Fibroblast of lung (primary cell): ENCODE measurements at regions not wholly inside any gene's neighbourhood (a gene's known extent, or its start where the extent isn't known, plus 50 kb on each side); places are given as distances from the start of the nearest gene placed in this dataset.
A peak's percentile ranks its signal among the peaks of the same experiment; 100 is the strongest.

Experiments
- EZH2 ChIP-seq: IDR thresholded peaks from 2 replicates; pipeline ENCODE4 v1.5.1; 2012; ENCODE audit warnings: low read length, control low read depth, mild to moderate bottlenecking; ENCODE audit errors: missing control alignments
- TF ChIP-seq, protein P1 (sequence below), 2 donors: IDR thresholded peaks in 1 of 2; conservative IDR thresholded peaks in 1 of 2; 1 replicate in 1 of 2; 2 replicates in 1 of 2; pipeline ENCODE4 v1.5.1; 2011 to 2012; ENCODE audit warnings: low read length in 2 of 2, control low read depth in 1 of 2, inconsistent platforms in 1 of 2, low read depth in 1 of 2, mild to moderate bottlenecking in 1 of 2

DNA sequence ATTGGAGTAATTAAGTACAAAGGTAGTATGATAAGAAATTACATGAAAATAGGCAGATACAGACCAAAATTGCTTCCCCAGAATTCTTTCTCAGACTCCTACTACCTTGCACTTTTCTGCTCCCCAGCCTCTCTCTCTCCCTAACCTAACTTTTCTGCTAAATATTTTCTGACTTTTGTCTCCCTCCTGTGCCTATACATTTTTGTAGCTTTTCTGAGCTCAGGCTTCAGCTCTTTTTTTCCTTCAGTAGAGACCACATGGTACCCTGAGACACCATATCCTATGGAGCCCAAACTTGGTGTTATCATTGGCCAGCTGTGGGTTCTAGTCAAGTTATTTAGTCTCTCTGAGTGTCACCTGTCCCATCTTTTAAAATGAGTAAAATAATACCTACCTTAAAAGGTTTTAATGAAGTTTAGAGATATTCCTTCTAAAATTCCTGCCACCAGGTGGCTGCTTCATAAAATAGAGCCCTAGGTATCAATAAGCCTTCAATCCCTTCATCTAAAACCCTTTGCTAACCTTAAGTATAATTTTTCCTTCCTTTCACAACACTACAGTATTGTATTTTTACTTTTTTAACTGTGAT is 237.6 kb upstream of the DUSP10 start:
- no peak for TF ChIP-seq EZH2
- TF ChIP-seq, protein P1, sequence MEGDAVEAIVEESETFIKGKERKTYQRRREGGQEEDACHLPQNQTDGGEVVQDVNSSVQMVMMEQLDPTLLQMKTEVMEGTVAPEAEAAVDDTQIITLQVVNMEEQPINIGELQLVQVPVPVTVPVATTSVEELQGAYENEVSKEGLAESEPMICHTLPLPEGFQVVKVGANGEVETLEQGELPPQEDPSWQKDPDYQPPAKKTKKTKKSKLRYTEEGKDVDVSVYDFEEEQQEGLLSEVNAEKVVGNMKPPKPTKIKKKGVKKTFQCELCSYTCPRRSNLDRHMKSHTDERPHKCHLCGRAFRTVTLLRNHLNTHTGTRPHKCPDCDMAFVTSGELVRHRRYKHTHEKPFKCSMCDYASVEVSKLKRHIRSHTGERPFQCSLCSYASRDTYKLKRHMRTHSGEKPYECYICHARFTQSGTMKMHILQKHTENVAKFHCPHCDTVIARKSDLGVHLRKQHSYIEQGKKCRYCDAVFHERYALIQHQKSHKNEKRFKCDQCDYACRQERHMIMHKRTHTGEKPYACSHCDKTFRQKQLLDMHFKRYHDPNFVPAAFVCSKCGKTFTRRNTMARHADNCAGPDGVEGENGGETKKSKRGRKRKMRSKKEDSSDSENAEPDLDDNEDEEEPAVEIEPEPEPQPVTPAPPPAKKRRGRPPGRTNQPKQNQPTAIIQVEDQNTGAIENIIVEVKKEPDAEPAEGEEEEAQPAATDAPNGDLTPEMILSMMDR (conservative IDR thresholded peaks at IDR 0.05 in 1 of 2, IDR thresholded peaks at IDR 0.05 in 1 of 2; ENCODE audit: low read depth in 1 of 2, low read length in 2 of 2): peak in 1 of 2 donors; percentile 25
